ENCODE measurements at regions not wholly inside any gene's neighbourhood (a gene's known extent, or its start where the extent isn't known, plus 50 kb on each side); places are given as distances from the start of the nearest gene placed in this dataset.

DNA sequence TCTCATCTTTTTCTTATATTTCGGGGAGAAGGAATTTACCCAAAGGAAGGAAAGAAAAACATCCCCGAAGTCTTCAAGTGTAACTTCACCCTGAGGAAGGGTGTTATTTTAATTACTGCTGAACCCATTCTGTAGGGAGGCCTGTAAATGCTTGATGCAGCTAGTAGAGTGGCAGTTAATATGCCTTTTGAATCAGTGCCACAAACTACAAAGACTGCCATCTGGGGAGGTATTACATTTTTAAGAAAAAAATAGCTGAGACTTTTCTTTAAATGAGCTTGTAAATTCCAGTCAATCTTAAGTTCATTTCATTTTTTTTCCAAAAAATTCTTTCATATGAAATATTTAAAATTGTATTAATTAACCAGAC lies 233.1 kb upstream of the FERD3L start:
- TF ChIP-seq POLR2A (IDR thresholded peaks at IDR 0.05), result no peak
- TF ChIP-seq, protein P1, sequence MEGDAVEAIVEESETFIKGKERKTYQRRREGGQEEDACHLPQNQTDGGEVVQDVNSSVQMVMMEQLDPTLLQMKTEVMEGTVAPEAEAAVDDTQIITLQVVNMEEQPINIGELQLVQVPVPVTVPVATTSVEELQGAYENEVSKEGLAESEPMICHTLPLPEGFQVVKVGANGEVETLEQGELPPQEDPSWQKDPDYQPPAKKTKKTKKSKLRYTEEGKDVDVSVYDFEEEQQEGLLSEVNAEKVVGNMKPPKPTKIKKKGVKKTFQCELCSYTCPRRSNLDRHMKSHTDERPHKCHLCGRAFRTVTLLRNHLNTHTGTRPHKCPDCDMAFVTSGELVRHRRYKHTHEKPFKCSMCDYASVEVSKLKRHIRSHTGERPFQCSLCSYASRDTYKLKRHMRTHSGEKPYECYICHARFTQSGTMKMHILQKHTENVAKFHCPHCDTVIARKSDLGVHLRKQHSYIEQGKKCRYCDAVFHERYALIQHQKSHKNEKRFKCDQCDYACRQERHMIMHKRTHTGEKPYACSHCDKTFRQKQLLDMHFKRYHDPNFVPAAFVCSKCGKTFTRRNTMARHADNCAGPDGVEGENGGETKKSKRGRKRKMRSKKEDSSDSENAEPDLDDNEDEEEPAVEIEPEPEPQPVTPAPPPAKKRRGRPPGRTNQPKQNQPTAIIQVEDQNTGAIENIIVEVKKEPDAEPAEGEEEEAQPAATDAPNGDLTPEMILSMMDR (IDR thresholded peaks at IDR 0.05), result no peak

All from esophagus squamous epithelium (tissue), 4 donors.